Activated CD4-positive, alpha-beta T cell treated with anti-CD3 and anti-CD28 coated beads, Interleukin-2, amount 50 U/mL, for 16 hours (primary cell): ENCODE measurements at regions not wholly inside any gene's neighbourhood (a gene's known extent, or its start where the extent isn't known, plus 50 kb on each side); places are given as distances from the start of the nearest gene placed in this dataset.

Experiments
- DNase-seq: peaks from one replicate; pipeline ENCODE4 v3.0.0-alpha.2; 2020

- no peak for DNase-seq
These were observed 170.9 kb upstream of the NPVF start for GRCh38 chr7:25399000-25399750.

DNA sequence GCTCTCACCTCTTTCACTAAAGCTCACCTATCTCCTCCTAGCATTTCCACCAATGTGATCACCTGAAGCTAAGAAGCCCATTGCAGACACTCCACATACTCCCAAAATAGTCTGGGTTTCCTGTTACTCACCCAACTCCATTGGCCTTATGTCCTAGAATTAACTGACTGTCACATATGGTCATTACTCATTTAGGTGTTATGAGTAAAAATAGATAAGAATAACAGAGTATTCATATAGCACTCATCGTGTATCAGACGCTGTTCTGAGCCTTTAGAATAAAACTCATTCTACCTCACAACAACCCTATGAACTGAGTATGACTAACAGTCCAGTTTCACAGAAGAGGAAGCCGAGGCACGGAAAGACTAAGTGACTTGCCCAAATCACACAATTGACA lies 174.2 kb upstream of the NPVF start:
- DNase-seq, result no peak

GRCh38 chr7:25405736-25406135 lies 177.4 kb upstream of the NPVF start:
- DNase-seq, result no peak

GRCh38 chr7:25407053-25407452 lies 178.8 kb upstream of the NPVF start:
- DNase-seq, result no peak

GRCh38 chr7:25408012-25408687 lies 179.9 kb upstream of the NPVF start:
- DNase-seq, result no peak

GRCh38 chr7:25408876-25409275 lies 180.6 kb upstream of the NPVF start:
- DNase-seq, result no peak

- no peak for DNase-seq
These were observed 181.8 kb upstream of the NPVF start for GRCh38 chr7:25409897-25410636.

GRCh38 chr7:25420771-25421170 lies 192.5 kb upstream of the NPVF start:
- no peak for DNase-seq

GRCh38 chr7:25424113-25424512 lies 195.8 kb upstream of the NPVF start:
- DNase-seq, result no peak

- no peak for DNase-seq
These were observed 196.6 kb upstream of the NPVF start for GRCh38 chr7:25424855-25425254.

GRCh38 chr7:25427721-25428120 lies 199.4 kb upstream of the NPVF start:
- no peak for DNase-seq

GRCh38 chr7:25429731-25430130 lies 201.4 kb upstream of the NPVF start:
- no peak for DNase-seq

- no peak for DNase-seq
These were observed 202.1 kb upstream of the NPVF start for GRCh38 chr7:25430200-25430931.

- DNase-seq, result no peak
These were observed 203.7 kb upstream of the NPVF start for GRCh38 chr7:25431956-25432450.

DNA sequence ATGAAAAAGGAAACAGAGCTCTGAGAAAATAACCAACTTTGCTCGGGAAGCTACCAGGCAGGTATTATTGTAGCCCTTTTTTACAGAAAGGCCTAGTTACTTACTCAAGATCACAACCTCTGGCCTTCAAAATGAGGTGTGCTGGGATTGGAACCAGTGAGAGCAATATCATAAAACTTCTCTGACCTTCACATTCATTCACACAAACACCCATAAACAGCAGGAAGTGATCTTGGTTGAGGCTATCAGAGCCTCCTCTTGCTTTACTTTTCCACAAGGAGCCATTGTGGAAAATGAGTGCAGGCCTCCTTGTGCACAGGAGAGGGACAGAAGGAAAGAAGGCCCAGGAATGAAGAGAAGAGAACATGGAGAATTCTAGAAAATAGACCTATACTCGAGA lies 204.5 kb upstream of the NPVF start:
- no peak for DNase-seq

DNA sequence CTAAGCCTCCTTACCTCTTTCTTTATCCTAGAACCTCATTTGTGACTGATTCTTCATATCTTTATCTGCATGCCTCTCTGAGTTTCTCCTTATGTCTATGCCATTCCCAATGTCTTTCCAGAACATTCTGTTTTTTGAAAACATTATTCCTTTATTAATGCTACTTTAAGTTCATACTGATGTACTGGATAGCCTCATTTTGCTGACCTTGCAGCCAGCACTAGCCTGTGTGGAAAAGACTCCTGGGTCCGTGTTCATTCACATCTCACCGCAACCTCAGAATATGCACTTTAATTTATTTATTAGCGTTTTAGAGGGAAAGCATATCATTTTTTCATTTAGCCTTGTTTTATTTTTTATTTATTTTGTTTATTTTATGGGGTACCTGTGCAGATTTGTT lies 208.1 kb upstream of the NPVF start:
- no peak for DNase-seq

GRCh38 chr7:25437308-25437707 lies 209.0 kb upstream of the NPVF start:
- DNase-seq, result no peak

GRCh38 chr7:25444991-25445390 lies 216.7 kb upstream of the NPVF start:
- DNase-seq, result no peak

DNA sequence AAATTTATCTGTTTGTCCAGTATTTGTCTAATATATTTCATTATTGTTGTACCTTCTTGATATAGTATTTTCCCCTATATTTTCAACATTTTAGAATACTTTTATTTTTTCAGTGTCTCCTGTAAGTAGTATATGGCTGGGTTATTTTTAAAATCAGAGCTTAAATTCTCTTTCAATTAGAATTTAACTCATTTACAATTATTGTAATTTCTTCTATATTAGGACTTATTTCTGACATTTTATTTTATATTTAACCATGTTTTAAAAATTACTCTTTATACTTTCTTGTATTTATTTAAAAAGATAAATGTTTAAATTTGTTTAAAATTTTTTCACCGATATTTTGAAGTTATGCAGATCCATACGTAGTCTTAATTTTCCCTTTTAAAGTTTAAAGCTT lies 220.0 kb upstream of the NPVF start:
- DNase-seq, result no peak

DNA sequence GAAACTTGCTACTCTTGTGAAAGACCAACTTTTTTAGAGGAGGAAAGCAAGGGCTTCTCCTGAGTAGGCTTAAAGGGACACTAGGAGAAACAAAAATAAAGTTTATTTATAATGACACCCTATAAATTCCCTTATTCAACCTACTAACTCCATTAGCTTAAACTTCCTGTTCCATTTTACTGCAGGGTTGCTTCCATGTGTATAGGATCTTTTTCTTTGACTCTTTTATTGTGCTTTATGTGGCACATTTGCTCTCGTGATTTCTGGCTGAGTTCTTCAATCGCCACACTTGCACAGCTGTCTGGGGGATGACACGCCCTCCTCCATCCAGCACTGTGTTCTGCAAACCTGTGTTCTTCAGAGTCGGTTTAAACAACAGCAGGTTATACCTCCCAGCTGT lies 225.7 kb upstream of the NPVF start:
- no peak for DNase-seq

GRCh38 chr7:25454562-25455041 lies 226.3 kb upstream of the NPVF start:
- DNase-seq, result no peak

GRCh38 chr7:25455683-25456251 lies 227.5 kb upstream of the NPVF start:
- no peak for DNase-seq
